Stimulated activated naive B cell treated with anti-CD40 and anti-IgM and Interleukin-4, amounts not matched to agents 10 μg/mL and 1 μg/mL and 100 μg/mL, for 72 hours (primary cell): ENCODE measurements at regions not wholly inside any gene's neighbourhood (a gene's known extent, or its start where the extent isn't known, plus 50 kb on each side); places are given as distances from the start of the nearest gene placed in this dataset.
"Not testable (repeated sequence)": the region's sequence is repeated elsewhere in the genome, so short reads cannot be mapped to it uniquely, and the experiment has no call there.

ENCODE experiments used
- ATAC-seq, 2 donors: fragments of 150-1000 bp; cut with Tn5 transposase; replicated peaks; 2 replicates each; pipeline ENCODE4 v1.10.0; 2021; ENCODE audit warnings: moderate library complexity in 1 of 2
- DNase-seq: peaks from one replicate; pipeline ENCODE4 v3.0.0; 2021
- H3K27ac Mint-ChIP-seq: one replicate; pipeline ENCODE4 v1.8.0; 2022; ENCODE audit warnings: mild to moderate bottlenecking, mixed read lengths
- H3K27me3 Mint-ChIP-seq, 2 donors: one replicate each; pipeline ENCODE4 v1.8.0; 2022; ENCODE audit warnings: mixed read lengths in 2 of 2
- H3K36me3 Mint-ChIP-seq, 2 donors: one replicate each; pipeline ENCODE4 v1.8.0; 2022; ENCODE audit warnings: mixed read lengths in 2 of 2, mild to moderate bottlenecking in 1 of 2
- H3K4me1 Mint-ChIP-seq, 2 donors: one replicate each; pipeline ENCODE4 v1.8.0; 2022; ENCODE audit warnings: mixed read lengths in 2 of 2, mild to moderate bottlenecking in 1 of 2
- H3K4me3 Mint-ChIP-seq, 2 donors: one replicate each; pipeline ENCODE4 v1.8.0; 2022; ENCODE audit warnings: mild to moderate bottlenecking in 2 of 2, mixed read lengths in 2 of 2, moderate library complexity in 1 of 2
- H3K9me3 Mint-ChIP-seq, 2 donors: one replicate each; pipeline ENCODE4 v1.8.0; 2022; ENCODE audit warnings: mixed read lengths in 2 of 2, mild to moderate bottlenecking in 1 of 2

DNA sequence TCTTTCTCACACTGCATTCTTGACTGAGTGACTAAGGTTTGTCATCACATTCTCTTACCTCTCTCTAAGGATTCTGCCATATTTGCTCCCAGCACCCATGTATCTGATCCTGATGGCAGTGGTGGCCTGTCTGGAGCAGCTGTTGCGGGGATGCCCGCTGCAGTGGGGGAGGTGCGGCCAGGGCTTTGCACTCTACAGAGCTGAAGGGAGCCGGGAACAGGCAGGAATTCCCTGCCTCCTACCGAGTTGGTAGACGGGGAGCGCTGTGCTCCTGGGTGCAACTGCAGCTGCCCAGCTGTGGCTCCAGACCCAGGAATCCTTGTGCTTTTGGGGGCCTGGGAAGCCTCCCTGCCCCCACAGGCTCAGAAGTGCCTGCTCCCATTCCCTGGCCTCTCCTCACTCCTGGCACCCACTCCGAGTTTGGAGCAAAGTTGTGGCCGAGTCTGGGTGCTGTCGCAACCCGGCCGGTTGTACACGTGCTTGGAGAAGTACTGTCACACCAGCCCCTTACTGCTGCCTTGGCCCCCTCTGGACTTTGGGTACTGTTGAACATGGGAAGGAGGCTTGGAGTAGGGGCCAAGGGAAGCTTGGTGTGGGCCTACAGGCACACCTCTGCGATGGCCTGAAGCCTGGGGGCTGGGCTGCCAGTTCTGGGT, 106.9 kb upstream of the OR4E1 start:
- no peaks in the 10 kb centered on the region for H3K36me3 Mint-ChIP-seq
- H3K4me3 Mint-ChIP-seq, result no peak overlapping the region
- peaks cover 13 to 14% of the 10 kb centered on the region in 2 donors for H3K27me3 Mint-ChIP-seq
- ATAC-seq (no peak), DNase-seq (no peak)
- no peak overlapping the region for H3K27ac Mint-ChIP-seq
- H3K9me3 Mint-ChIP-seq, result no peaks in the 10 kb centered on the region
- H3K4me1 Mint-ChIP-seq, result no peaks in the 10 kb centered on the region

DNA sequence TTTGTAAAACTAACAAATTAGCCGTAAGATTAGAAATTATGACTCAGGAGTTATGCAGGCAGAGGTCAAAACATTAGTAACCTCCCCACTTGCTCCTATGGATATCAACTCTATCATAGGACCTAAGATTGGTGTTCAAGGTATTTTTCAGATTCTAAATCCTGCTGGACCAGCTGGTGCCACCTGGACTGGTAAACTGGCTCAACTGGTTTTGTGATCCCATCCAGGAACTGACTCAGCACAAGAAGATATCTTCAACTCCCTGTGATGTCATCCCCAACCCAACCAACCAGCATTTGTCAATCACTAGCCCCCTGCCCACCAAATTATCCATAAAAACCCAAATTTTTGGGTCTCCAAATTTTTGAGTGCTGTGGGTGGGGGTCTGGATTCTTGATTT, 98.1 kb upstream of the OR4E1 start:
- no peak for ATAC-seq
- H3K4me1 Mint-ChIP-seq, result no peaks in the 10 kb centered on the region
- H3K4me3 Mint-ChIP-seq, result no peak overlapping the region
- DNase-seq, result no peak
- H3K27ac Mint-ChIP-seq, result no peak overlapping the region
- no peaks in the 10 kb centered on the region for H3K36me3 Mint-ChIP-seq
- H3K27me3 Mint-ChIP-seq, result peaks cover 12 to 26% of the 10 kb centered on the region in 2 donors
- H3K9me3 Mint-ChIP-seq, result no peaks in the 10 kb centered on the region

- H3K4me3 Mint-ChIP-seq, result no peak overlapping the region
- ATAC-seq, result no peak
- no peak for DNase-seq
- peaks cover 0 to 5% of the 10 kb centered on the region in 2 donors for H3K9me3 Mint-ChIP-seq
- no peak overlapping the region for H3K27ac Mint-ChIP-seq
- H3K27me3 Mint-ChIP-seq, result peaks cover 12 to 33% of the 10 kb centered on the region in 2 donors
- H3K36me3 Mint-ChIP-seq, result no peaks in the 10 kb centered on the region
- no peaks in the 10 kb centered on the region for H3K4me1 Mint-ChIP-seq
Measured at GRCh38 chr14:21768875-21769257, 95.2 kb upstream of the OR4E1 start.

GRCh38 chr14:21768116-21768874, 94.7 kb upstream of the OR4E1 start:
- peaks cover 0 to 5% of the 10 kb centered on the region in 2 donors for H3K9me3 Mint-ChIP-seq
- no peaks in the 10 kb centered on the region for H3K36me3 Mint-ChIP-seq
- H3K27ac Mint-ChIP-seq, result no peak overlapping the region
- H3K27me3 Mint-ChIP-seq, result peaks cover 12 to 37% of the 10 kb centered on the region in 2 donors
- H3K4me1 Mint-ChIP-seq, result no peaks in the 10 kb centered on the region
- peak; percentile 56 to 69 for ATAC-seq
- H3K4me3 Mint-ChIP-seq, result no peak overlapping the region
- no peak for DNase-seq

DNA sequence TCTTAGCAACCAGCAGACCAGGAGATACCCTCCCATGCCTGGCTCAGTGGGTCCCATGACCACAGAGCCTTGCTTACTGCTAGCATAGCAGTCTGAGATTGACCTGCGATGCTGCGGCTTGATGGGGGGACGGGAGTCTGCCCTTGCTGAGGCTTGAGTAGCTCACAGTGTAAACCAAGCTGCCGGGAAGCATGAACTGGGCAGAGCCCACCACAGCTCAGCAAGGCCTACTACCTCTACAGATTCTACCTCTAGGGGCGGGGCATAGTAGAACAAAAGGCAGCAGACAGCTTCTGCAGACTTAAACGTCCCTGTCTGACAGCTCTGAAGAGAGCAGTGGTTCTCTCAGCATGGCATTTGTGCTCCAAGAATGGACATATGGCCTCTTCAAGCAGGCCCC, 86.7 kb upstream of the OR4E1 start:
- H3K4me3 Mint-ChIP-seq, H3K9me3 Mint-ChIP-seq, H3K4me1 Mint-ChIP-seq, DNase-seq, H3K27ac Mint-ChIP-seq, ATAC-seq, H3K36me3 Mint-ChIP-seq: not testable (repeated sequence)
- peaks cover 31 to 40% of the 10 kb centered on the region in 2 donors for H3K27me3 Mint-ChIP-seq

- H3K4me3 Mint-ChIP-seq, result no peak overlapping the region
- no peak for DNase-seq
- H3K27me3 Mint-ChIP-seq, result peaks cover 14 to 29% of the 10 kb centered on the region in 2 donors
- H3K9me3 Mint-ChIP-seq, result no peaks in the 10 kb centered on the region
- peaks cover 3 to 8% of the 10 kb centered on the region in 2 donors for H3K4me1 Mint-ChIP-seq
- no peak overlapping the region for H3K27ac Mint-ChIP-seq
- peak in 1 of 2 donors; percentile 19 for ATAC-seq
- H3K36me3 Mint-ChIP-seq, result no peaks in the 10 kb centered on the region
Measured at GRCh38 chr14:21749306-21749868, 75.8 kb upstream of the OR4E1 start.

- no peak overlapping the region for H3K27ac Mint-ChIP-seq
- DNase-seq (peak; percentile 10), ATAC-seq (peak; percentile 81 to 86)
- H3K27me3 Mint-ChIP-seq, result peaks cover 14 to 29% of the 10 kb centered on the region in 2 donors
- no peak overlapping the region for H3K4me3 Mint-ChIP-seq
- H3K9me3 Mint-ChIP-seq, result no peaks in the 10 kb centered on the region
- H3K4me1 Mint-ChIP-seq, result peaks cover 3 to 8% of the 10 kb centered on the region in 2 donors
- H3K36me3 Mint-ChIP-seq, result no peaks in the 10 kb centered on the region
Measured at GRCh38 chr14:21748869-21749303, 75.3 kb upstream of the OR4E1 start.

GRCh38 chr14:21735639-21736307, 62.2 kb upstream of the OR4E1 start:
- no peak overlapping the region for H3K4me3 Mint-ChIP-seq
- H3K4me1 Mint-ChIP-seq, result peaks cover 0 to 3% of the 10 kb centered on the region in 2 donors
- H3K27ac Mint-ChIP-seq, result no peak overlapping the region
- no peaks in the 10 kb centered on the region for H3K36me3 Mint-ChIP-seq
- peaks cover 40 to 48% of the 10 kb centered on the region in 2 donors for H3K27me3 Mint-ChIP-seq
- H3K9me3 Mint-ChIP-seq, result no peaks in the 10 kb centered on the region
- ATAC-seq (no peak), DNase-seq (no peak)

DNA sequence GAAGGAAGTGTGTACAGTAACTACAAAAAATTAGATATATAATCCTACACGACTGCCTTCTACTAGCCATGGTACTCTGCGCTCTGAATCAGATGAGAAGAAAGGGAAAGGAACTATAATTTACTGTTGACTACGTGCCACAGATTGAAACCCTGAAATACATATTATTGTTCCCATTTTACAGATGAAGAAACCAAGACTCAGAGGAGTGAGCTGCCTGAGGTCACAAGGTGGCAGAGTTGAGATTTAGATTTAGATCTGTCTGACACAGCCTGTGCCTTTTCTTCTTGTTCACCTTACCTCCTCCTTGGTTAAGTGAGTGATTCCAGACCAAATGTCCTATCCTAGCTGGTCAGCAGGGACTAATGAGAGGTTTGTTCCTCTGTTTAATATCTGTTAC, 61.6 kb upstream of the OR4E1 start:
- peaks cover under 1 to 3% of the 10 kb centered on the region in 2 donors for H3K4me1 Mint-ChIP-seq
- no peaks in the 10 kb centered on the region for H3K36me3 Mint-ChIP-seq
- H3K4me3 Mint-ChIP-seq, result no peak overlapping the region
- DNase-seq (no peak), ATAC-seq (no peak)
- H3K27ac Mint-ChIP-seq, result no peak overlapping the region
- H3K9me3 Mint-ChIP-seq, result no peaks in the 10 kb centered on the region
- peaks cover 36 to 43% of the 10 kb centered on the region in 2 donors for H3K27me3 Mint-ChIP-seq

- ATAC-seq (peak in 1 of 2 donors; percentile 36), DNase-seq (no peak)
- H3K4me3 Mint-ChIP-seq, result no peak overlapping the region
- H3K4me1 Mint-ChIP-seq, result peaks cover 3 to 6% of the 10 kb centered on the region in 2 donors
- H3K9me3 Mint-ChIP-seq, result no peaks in the 10 kb centered on the region
- peaks cover 29 to 37% of the 10 kb centered on the region in 2 donors for H3K27me3 Mint-ChIP-seq
- no peaks in the 10 kb centered on the region for H3K36me3 Mint-ChIP-seq
- no peak overlapping the region for H3K27ac Mint-ChIP-seq
Measured at GRCh38 chr14:21734457-21735074, 60.9 kb upstream of the OR4E1 start.

- ATAC-seq, result no peak
- peaks cover 3 to 4% of the 10 kb centered on the region in 2 donors for H3K9me3 Mint-ChIP-seq
- peaks cover 3 to 7% of the 10 kb centered on the region in 2 donors for H3K4me1 Mint-ChIP-seq
- no peaks in the 10 kb centered on the region for H3K36me3 Mint-ChIP-seq
- H3K4me3 Mint-ChIP-seq, result no peak overlapping the region
- no peak for DNase-seq
- H3K27ac Mint-ChIP-seq, result peak overlapping the region; percentile 11
- peaks cover 15 to 27% of the 10 kb centered on the region in 2 donors for H3K27me3 Mint-ChIP-seq
Measured at GRCh38 chr14:21729703-21730233, 56.1 kb upstream of the OR4E1 start.

GRCh38 chr14:21725250-21725649, 51.6 kb upstream of the OR4E1 start:
- no peak for DNase-seq
- ATAC-seq, result no peak

GRCh38 chr14:21724090-21724973, 50.7 kb upstream of the OR4E1 start:
- H3K4me1 Mint-ChIP-seq, result no peaks in the 10 kb centered on the region
- ATAC-seq (no peak), DNase-seq (no peak)
- H3K27ac Mint-ChIP-seq, result no peak overlapping the region
- peaks cover 3 to 4% of the 10 kb centered on the region in 2 donors for H3K9me3 Mint-ChIP-seq
- no peak overlapping the region for H3K4me3 Mint-ChIP-seq
- H3K27me3 Mint-ChIP-seq, result peaks cover 19 to 32% of the 10 kb centered on the region in 2 donors
- no peaks in the 10 kb centered on the region for H3K36me3 Mint-ChIP-seq

More at GRCh38 chr14:21725250-21725649, 51.6 kb upstream of the OR4E1 start:
- Mint-ChIP-seq H3K27me3 (peaks cover 19 to 32% of the 10 kb centered on the region in 2 donors), H3K36me3 (no peaks in the 10 kb centered on the region), H3K9me3 (peaks cover 3 to 4% of the 10 kb centered on the region in 2 donors), H3K4me1 (peaks cover 0 to 7% of the 10 kb centered on the region in 2 donors), H3K27ac (no peak overlapping the region), H3K4me3 (no peak overlapping the region)
